A673 (cell line): ENCODE measurements at regions not wholly inside any gene's neighbourhood (a gene's known extent, or its start where the extent isn't known, plus 50 kb on each side); places are given as distances from the start of the nearest gene placed in this dataset.

Experiments used
- EZH2 ChIP-seq: fragments of 200-600 bp; sonication (generic); IDR thresholded peaks from 2 replicates; pipeline ENCODE4 v1.6.1; 2017; ENCODE audit warnings: borderline replicate concordance, low read depth, mild to moderate bottlenecking, mixed read lengths, antibody characterized with exemption, low read length; ENCODE audit not compliant: poor library complexity, severe bottlenecking
- TF ChIP-seq, protein P1 (sequence below): fragments of 300-800, 200-600 bp; sonication (generic); conservative IDR thresholded peaks from 2 replicates; pipeline ENCODE4 v1.5.1; 2017; ENCODE audit warnings: low read depth, mild to moderate bottlenecking, antibody characterized with exemption, low read length, moderate library complexity, mixed read lengths

DNA sequence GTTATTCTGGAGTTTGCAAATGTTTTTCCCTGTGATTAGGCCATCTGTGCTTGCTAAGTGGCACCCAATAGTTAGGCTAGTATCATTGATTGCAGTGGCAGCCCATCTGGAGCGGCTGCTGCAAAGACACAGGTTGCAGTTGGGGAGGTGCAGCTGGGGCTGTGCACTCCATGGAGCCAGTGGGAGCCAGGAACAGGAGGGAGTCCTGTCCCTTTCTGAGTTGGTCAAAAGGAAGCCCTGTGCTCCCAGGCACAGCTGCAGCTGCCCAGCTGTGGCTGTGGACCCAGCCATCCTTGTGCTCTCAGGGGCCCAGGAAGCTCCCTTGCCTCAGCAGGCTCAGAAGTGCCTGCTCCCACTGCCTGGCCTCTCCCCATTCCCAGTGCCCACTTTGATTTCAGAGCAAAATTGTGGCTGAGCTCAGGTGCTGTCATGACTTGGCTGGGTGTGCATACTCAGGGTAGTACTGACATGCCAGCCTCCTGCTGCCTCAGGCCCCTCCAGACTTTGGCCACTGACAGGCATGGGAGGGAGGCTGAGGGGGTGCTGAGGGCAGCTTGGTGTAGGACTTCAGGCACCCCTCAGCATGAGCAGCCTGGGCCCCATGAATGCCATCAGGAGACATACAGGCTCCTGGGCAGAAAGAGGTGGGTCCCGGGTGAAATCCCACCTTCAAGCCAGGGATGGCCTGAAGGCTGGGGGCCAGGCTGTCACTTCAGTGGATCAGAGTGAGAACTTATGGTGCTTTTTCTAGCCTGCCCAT, 270.6 kb downstream of the PCDH20 start:
- TF ChIP-seq, protein P1, sequence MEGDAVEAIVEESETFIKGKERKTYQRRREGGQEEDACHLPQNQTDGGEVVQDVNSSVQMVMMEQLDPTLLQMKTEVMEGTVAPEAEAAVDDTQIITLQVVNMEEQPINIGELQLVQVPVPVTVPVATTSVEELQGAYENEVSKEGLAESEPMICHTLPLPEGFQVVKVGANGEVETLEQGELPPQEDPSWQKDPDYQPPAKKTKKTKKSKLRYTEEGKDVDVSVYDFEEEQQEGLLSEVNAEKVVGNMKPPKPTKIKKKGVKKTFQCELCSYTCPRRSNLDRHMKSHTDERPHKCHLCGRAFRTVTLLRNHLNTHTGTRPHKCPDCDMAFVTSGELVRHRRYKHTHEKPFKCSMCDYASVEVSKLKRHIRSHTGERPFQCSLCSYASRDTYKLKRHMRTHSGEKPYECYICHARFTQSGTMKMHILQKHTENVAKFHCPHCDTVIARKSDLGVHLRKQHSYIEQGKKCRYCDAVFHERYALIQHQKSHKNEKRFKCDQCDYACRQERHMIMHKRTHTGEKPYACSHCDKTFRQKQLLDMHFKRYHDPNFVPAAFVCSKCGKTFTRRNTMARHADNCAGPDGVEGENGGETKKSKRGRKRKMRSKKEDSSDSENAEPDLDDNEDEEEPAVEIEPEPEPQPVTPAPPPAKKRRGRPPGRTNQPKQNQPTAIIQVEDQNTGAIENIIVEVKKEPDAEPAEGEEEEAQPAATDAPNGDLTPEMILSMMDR = no peak
- TF ChIP-seq EZH2 = no peak
